HEK293T (cell line): ENCODE measurements at regions not wholly inside any gene's neighbourhood (a gene's known extent, or its start where the extent isn't known, plus 50 kb on each side); places are given as distances from the start of the nearest gene placed in this dataset.

Source experiments
- CTCF ChIA-PET: fragments of 350-600 bp; formaldehyde crosslinking; extraction: SDS; loops from one replicate; lab custom pipeline; 2021; ENCODE audit warnings: antibody characterized with exemption, inconsistent platforms; lab: Yijun Ruan, JAX
- POLR2A ChIA-PET: fragments of 350-600 bp; formaldehyde crosslinking; extraction: SDS; loops from one replicate; lab custom pipeline; 2020; ENCODE audit warnings: antibody characterized with exemption, inconsistent platforms; lab: Yijun Ruan, JAX
- DNase-seq: peaks from one replicate; pipeline ENCODE4 v3.0.0; 2012; ENCODE audit warnings: mixed read lengths; ENCODE audit errors: extremely low spot score
- ARNT ChIP-seq: fragments of 450-650 bp; IDR thresholded peaks from 2 replicates; pipeline ENCODE4 v1.6.1; 2017; ENCODE audit warnings: mild to moderate bottlenecking
- BHLHE40 ChIP-seq: fragments of 450-650 bp; IDR thresholded peaks from 2 replicates; pipeline ENCODE4 v1.6.1; 2016; ENCODE audit warnings: mild to moderate bottlenecking, moderate library complexity, borderline replicate concordance
- CTBP1 ChIP-seq: fragments of 450-650 bp; IDR thresholded peaks from 2 replicates; pipeline ENCODE4 v1.6.1; 2016; ENCODE audit warnings: borderline replicate concordance
- ELF4 ChIP-seq: fragments of 450-650 bp; IDR thresholded peaks from 2 replicates; pipeline ENCODE4 v1.6.1; 2017; ENCODE audit warnings: antibody characterized with exemption
- FOXA1 ChIP-seq: fragments of 450-650 bp; IDR thresholded peaks from 2 replicates; pipeline ENCODE4 v1.6.1; 2016; ENCODE audit warnings: mild to moderate bottlenecking
- FOXK2 ChIP-seq: fragments of 450-650 bp; IDR thresholded peaks from 2 replicates; pipeline ENCODE4 v1.6.1; 2016; ENCODE audit warnings: mild to moderate bottlenecking
- FOXM1 ChIP-seq: fragments of 450-650 bp; IDR thresholded peaks from 2 replicates; pipeline ENCODE4 v1.6.1; 2017; ENCODE audit warnings: mild to moderate bottlenecking, borderline replicate concordance
- HDGF ChIP-seq: fragments of 450-650 bp; IDR thresholded peaks from 2 replicates; pipeline ENCODE4 v1.6.1; 2017; ENCODE audit warnings: antibody characterized with exemption, borderline replicate concordance
- L3MBTL2 ChIP-seq: fragments of 450-650 bp; conservative IDR thresholded peaks from 2 replicates; pipeline ENCODE4 v1.6.1; 2016; ENCODE audit warnings: mild to moderate bottlenecking
- LEF1 ChIP-seq: fragments of 450-650 bp; IDR thresholded peaks from 2 replicates; pipeline ENCODE4 v1.6.1; 2017; ENCODE audit warnings: mild to moderate bottlenecking, borderline replicate concordance
- NFRKB ChIP-seq: fragments of 450-650 bp; IDR thresholded peaks from 2 replicates; pipeline ENCODE4 v1.6.1; 2016; ENCODE audit warnings: mild to moderate bottlenecking, moderate library complexity
- PKNOX1 ChIP-seq: fragments of 450-650 bp; IDR thresholded peaks from 2 replicates; pipeline ENCODE4 v1.6.1; 2016
- SP1 ChIP-seq: fragments of 450-650 bp; IDR thresholded peaks from 2 replicates; pipeline ENCODE4 v1.6.1; 2017
- SUZ12 ChIP-seq: fragments of 450-650 bp; IDR thresholded peaks from 2 replicates; pipeline ENCODE4 v1.6.1; 2016; ENCODE audit warnings: mild to moderate bottlenecking
- TARDBP ChIP-seq: fragments of 450-650 bp; IDR thresholded peaks from 2 replicates; pipeline ENCODE4 v1.6.1; 2016
- ZNF384 ChIP-seq: fragments of 450-650 bp; IDR thresholded peaks from 2 replicates; pipeline ENCODE4 v1.6.1; 2016

DNA sequence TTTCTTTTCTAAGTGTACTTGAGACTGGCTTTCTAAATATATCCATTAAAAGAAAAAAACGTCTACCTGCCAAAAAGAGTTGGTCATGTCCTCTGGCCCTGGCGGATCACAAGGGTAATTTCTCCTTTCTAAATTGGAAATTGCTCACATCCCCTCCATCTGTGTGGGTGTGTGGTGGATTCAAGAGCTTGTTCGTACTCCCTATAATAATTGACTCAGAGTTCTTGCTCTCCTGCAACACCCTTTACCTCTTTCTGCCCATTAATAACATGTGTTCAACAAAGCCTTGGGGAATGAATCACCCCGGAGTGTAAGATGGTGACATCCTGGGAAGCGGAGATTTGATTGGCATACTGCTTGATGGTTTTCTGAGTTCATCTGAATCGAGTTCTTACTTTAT lies 263.8 kb downstream of the ALDH8A1 start:
- POLR2A ChIA-PET = no interaction called here
- DNase-seq = no peak
- CTCF ChIA-PET = interaction anchor here (0.8 kb wide), 1 partner anchor 508 kb away, joined by 3 read pairs; no protein-coding TSS in a partner anchor
- no peak for TF ChIP-seq SUZ12
- no peak for TF ChIP-seq SP1
- no peak for TF ChIP-seq FOXA1
- no peak for TF ChIP-seq BHLHE40
- no peak for TF ChIP-seq FOXM1
- no peak for TF ChIP-seq CTBP1

DNA sequence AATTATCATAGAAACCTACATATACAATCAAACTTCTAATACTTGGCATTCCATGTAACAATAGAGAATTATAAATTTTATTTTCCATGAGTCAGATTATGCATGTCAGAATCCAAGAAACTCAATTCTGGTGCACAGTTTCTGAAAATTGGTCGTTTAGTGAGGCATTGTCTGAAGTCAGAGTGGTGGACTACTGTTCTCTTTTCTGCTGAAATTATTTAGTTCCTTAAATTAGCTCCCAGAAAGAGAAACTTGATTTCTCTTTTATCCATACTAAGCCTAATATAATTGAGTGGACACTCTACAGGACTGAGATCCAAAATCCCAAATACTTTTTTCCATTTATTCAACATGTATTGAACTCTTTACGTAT lies 265.5 kb downstream of the ALDH8A1 start:
- POLR2A ChIA-PET = no interaction called here
- CTCF ChIA-PET = no interaction called here

DNA sequence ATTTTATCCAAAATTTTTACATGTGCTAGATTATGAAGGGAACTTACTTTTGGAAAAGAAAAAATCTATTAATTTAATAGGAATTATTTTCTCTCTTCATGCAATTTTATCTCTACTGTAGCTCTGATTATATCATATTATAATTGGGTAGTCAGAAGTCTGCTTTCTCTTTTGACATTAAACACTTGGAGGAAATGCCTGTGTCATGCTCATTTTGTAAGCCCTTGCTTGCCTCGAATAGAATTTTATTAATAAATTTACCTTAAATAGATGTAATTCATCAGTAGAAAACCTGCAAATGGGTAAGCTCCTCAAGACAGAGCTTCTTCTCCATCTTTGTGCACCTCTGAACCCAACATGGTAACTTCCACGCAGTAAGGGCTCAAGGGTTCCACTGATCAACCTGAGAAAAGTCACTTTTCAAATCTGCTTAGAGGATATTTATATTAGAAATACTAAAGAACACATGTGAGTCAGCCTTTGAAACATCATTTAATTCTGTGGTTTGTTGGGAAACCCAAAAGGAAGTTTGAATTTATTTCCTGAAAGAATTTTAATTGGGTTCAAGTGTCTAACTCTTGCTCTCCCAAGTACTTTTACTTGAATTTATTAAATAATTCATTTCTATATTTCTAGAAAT lies 266.0 kb downstream of the ALDH8A1 start:
- ChIA-PET POLR2A (no interaction called here), CTCF (no interaction called here)
- TF ChIP-seq CTBP1 (no peak), ZNF384 (no peak), TARDBP (no peak), FOXM1 (no peak), FOXA1 (no peak), LEF1 (no peak), ELF4 (no peak), SUZ12 (no peak), L3MBTL2 (no peak), PKNOX1 (no peak), SP1 (no peak), HDGF (no peak), FOXK2 (no peak), NFRKB (no peak), BHLHE40 (no peak)
- no peak for DNase-seq

More for the DNA sequence above, 265.5 kb downstream of the ALDH8A1 start:
- no peak for DNase-seq
- TF ChIP-seq CTBP1 (no peak), FOXA1 (no peak), SP1 (no peak), FOXM1 (no peak), FOXK2 (no peak)

- no peak for DNase-seq
- CTCF ChIA-PET = no interaction called here
- POLR2A ChIA-PET = no interaction called here
These were observed 269.5 kb downstream of the ALDH8A1 start for GRCh38 chr6:134680433-134680832.

GRCh38 chr6:134680021-134680420 lies 269.9 kb downstream of the ALDH8A1 start:
- ChIA-PET POLR2A (no interaction called here), CTCF (no interaction called here)
- DNase-seq = no peak
- TF ChIP-seq ZNF384 = no peak
- no peak for TF ChIP-seq ELF4
- TF ChIP-seq LEF1 = no peak
- no peak for TF ChIP-seq SP1
- TF ChIP-seq HDGF = no peak
- no peak for TF ChIP-seq CTBP1
- no peak for TF ChIP-seq FOXA1

More at GRCh38 chr6:134680433-134680832, 269.5 kb downstream of the ALDH8A1 start:
- TF ChIP-seq L3MBTL2 (no peak), ARNT (no peak), LEF1 (no peak), FOXA1 (no peak), TARDBP (no peak)

DNA sequence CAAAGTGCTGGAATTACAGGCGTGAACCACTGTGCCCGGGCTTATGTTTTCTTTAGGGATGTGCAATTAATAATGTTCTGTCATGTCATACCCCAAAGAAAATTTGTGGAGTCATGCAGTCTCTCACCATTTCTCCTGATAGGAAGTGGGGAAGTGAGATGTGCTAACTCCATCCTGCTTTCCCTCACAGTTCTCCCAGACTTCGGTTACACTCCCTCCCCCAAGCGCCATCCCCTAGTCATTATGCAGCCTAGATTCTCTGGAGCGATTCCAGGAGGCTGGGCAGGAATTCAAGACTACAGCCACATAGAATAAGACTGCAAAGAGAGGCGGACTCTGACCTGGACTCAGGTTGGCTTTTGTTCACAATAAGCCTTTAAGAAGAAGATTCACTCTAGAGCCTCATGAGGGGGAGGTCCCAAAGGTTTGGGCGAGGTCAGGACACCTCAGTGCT lies 271.4 kb downstream of the ALDH8A1 start:
- no peak for DNase-seq
- TF ChIP-seq BHLHE40 (no peak), ELF4 (no peak), FOXA1 (no peak), L3MBTL2 (no peak), NFRKB (no peak), ARNT (no peak), TARDBP (no peak), CTBP1 (no peak), HDGF (no peak), ZNF384 (no peak), FOXM1 (no peak)
- ChIA-PET CTCF (interaction anchor here (0.9 kb wide), 1 partner anchor 28 kb away, joined by 3 read pairs; no protein-coding TSS in a partner anchor), POLR2A (no interaction called here)

DNA sequence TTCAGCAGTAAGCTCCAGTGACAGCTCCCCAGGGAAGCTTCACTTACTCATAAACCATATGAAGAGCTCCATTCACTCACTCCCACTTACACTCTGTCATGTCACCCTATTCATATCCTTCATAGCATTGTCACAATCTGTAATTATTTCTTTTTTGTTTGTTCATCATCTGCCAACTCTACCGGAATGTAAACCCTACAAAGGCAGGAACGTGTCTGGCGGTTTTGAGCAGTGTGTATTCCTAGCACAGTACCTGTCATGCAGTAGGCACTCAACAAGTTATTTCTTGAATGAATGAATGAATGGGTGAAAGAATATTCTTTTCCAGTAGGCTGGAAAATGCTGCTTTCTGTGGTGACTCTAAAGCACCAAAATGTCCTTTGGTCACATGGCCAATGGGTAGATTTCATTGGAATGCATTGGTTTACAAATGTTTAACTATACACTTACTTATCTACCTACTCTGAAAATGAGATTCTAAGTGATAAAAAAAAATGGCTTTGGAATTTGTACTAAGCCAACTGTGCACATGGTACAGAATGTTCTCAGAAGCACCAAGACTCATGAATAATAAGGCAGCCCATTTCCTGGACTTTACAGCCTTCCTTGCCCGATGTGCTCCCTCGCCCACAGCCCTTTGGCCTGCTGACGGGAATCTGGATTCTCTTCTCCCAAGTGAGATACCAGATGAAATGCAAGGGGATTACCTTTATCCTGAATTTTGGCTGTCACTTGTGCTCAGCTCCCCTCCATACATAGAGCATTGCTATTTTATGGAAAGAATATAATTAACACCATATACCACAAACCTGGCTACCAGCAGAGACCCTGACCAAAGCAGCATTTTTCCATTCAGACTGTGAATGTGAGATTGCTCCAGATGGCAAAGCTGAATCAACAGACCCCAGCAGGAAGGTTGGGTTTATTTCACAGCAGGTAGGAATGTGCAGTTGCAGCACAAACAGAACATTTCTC lies 273.3 kb downstream of the ALDH8A1 start:
- CTCF ChIA-PET = interaction anchor here (0.7 kb wide), 1 partner anchor 416 kb away, joined by 3 read pairs; no protein-coding TSS in a partner anchor
- POLR2A ChIA-PET = no interaction called here
- DNase-seq = no peak
- no peak for TF ChIP-seq ZNF384
- TF ChIP-seq FOXA1 = no peak
- TF ChIP-seq PKNOX1 = peak; percentile 27; the same call in 1 of the 2 replicates
